Activated T-cell treated with anti-CD3 and anti-CD28 coated beads, Interleukin-2, amount 50 U/mL, for 24 hours (primary cell): ENCODE measurements at regions not wholly inside any gene's neighbourhood (a gene's known extent, or its start where the extent isn't known, plus 50 kb on each side); places are given as distances from the start of the nearest gene placed in this dataset.

Source experiments
- DNase-seq: peaks from one replicate; pipeline ENCODE4 v3.0.0-alpha.2; 2020
- H3K27ac Mint-ChIP-seq: 2 replicates; pipeline ENCODE4 v1.8.0; 2020; ENCODE audit warnings: mild to moderate bottlenecking, mixed read lengths
- H3K27me3 Mint-ChIP-seq: 2 replicates; pipeline ENCODE4 v1.8.0; 2020; ENCODE audit warnings: mixed read lengths
- H3K36me3 Mint-ChIP-seq: 2 replicates; pipeline ENCODE4 v1.8.0; 2020; ENCODE audit warnings: low read depth, mixed read lengths
- H3K4me1 Mint-ChIP-seq: 2 replicates; pipeline ENCODE4 v1.8.0; 2020; ENCODE audit warnings: low read depth, mixed read lengths
- H3K4me3 Mint-ChIP-seq: 2 replicates; pipeline ENCODE4 v1.8.0; 2020; ENCODE audit warnings: mild to moderate bottlenecking, moderate library complexity, mixed read lengths
- H3K9me3 Mint-ChIP-seq: 2 replicates; pipeline ENCODE4 v1.8.0; 2020; ENCODE audit warnings: mixed read lengths

DNA sequence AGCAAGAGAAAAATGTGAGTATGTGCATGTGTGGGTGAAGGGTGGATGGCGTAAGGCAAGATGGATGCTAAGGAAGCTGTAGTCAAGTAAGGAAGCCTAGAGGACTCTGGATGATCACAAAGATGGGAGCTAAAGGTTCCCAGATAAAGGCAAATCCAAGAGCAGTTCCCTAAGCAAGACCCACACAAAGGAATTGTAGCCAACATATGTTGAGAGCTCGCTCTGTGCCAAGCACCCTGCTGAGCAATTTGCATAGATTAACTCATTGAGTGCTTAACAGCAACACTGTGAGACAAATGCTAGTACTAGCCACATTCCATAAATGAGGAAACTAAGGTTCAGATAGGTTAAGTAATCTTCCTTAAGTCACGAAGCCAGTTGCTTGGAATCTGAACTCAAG lies 132.6 kb downstream of the C1D start:
- H3K9me3 Mint-ChIP-seq: no peaks in the 10 kb centered on the region
- H3K4me3 Mint-ChIP-seq: no peak overlapping the region
- DNase-seq: no peak
- H3K36me3 Mint-ChIP-seq: no peaks in the 10 kb centered on the region
- H3K27ac Mint-ChIP-seq: no peak overlapping the region
- no peaks in the 10 kb centered on the region for H3K4me1 Mint-ChIP-seq
- peaks cover 10% of the 10 kb centered on the region for H3K27me3 Mint-ChIP-seq

GRCh38 chr2:67936969-67937368 lies 125.8 kb downstream of the C1D start:
- Mint-ChIP-seq H3K36me3 (no peaks in the 10 kb centered on the region), H3K27ac (no peak overlapping the region), H3K9me3 (no peaks in the 10 kb centered on the region), H3K4me1 (no peaks in the 10 kb centered on the region), H3K27me3 (peaks cover 7% of the 10 kb centered on the region), H3K4me3 (no peak overlapping the region)
- DNase-seq: no peak

DNA sequence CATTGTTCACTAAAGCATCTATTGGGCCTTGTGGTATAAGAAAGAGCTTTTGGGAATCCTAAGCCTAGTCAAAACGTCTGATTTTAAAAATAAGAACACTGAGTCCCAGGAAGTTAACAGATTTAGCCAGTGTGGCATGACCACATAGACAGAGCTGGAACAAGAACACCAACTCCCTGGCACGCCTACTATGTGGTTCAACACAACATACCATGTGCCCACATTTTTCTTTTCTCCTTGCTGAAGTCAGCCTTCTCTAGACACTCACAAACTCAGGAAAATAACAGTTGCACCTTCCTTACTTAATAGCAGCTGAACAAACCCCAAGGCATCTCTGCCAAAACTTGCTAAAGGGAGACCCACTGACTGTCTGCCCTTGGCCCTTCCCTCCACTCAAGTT lies 124.8 kb downstream of the C1D start:
- Mint-ChIP-seq H3K27me3 (peaks cover 7% of the 10 kb centered on the region), H3K9me3 (peaks cover under 1% of the 10 kb centered on the region), H3K36me3 (no peaks in the 10 kb centered on the region), H3K4me3 (no peak overlapping the region), H3K4me1 (no peaks in the 10 kb centered on the region), H3K27ac (no peak overlapping the region)
- DNase-seq: no peak

DNA sequence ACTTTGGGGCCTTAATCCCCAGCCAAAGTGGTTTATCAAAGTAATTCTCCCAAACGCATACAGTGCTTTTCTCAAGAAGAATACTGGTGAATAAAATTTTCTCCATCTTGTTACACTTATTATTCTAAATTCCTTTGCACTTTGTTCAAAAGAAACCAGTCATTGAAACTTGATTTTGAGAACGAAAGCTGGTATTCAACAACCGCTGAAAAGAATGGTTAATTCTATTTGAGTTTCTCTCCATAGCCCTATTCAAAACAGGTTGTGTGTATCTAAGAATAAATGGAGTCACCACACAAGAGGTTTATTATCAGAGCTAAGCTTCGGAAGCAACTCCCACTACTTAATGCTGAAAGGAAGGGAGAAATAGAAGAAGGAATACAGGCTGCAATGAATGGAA lies 117.7 kb downstream of the C1D start:
- DNase-seq: no peak
- Mint-ChIP-seq H3K4me3 (no peak overlapping the region), H3K4me1 (peaks cover 3% of the 10 kb centered on the region), H3K27ac (no peak overlapping the region), H3K9me3 (peaks cover 4% of the 10 kb centered on the region), H3K36me3 (no peaks in the 10 kb centered on the region), H3K27me3 (peaks cover 7% of the 10 kb centered on the region)

DNA sequence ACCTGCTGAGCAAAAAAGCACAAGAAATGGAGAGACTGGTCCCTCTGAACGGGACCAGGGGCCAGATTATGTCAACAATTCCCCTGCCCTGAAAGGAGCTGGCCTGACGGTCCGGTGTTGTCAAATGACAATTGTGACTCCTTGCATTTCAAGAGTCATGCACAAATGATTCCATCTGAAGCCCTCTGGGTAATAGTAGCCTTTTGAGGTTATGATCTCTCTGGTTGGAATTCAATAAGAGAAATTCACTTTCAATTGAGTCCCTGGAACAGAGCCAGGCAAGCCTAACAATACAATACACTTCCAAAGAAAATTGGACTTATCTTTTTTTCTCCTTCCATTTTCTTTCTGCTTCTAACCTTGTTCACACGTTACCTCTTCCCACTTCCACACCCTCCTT lies 116.9 kb downstream of the C1D start:
- Mint-ChIP-seq H3K27me3 (peaks cover 7% of the 10 kb centered on the region), H3K4me1 (peaks cover 5% of the 10 kb centered on the region), H3K27ac (no peak overlapping the region), H3K4me3 (no peak overlapping the region), H3K9me3 (peaks cover 4% of the 10 kb centered on the region), H3K36me3 (no peaks in the 10 kb centered on the region)
- no peak for DNase-seq

DNA sequence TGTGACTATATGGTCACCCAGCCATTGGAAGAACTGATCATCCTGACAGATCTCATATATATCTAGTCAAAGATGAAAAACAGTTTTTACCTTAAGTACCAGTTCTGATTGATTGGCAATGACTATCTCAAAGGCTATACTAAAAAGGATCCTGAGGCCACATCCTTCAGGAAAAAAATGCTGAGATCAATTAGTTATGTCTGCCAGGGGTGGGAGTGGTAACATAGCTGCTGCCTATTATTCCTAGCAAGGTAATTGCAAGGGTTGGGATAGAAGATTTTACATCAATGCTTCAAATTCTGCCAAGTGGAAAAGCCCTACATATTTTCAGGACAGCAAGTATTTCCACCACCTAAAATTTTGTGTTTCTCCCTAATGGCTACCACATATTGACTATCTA lies 114.7 kb downstream of the C1D start:
- Mint-ChIP-seq H3K27me3 (peaks cover 7% of the 10 kb centered on the region), H3K27ac (no peak overlapping the region), H3K9me3 (peaks cover 4% of the 10 kb centered on the region), H3K4me3 (no peak overlapping the region), H3K4me1 (peaks cover 7% of the 10 kb centered on the region), H3K36me3 (no peaks in the 10 kb centered on the region)
- no peak for DNase-seq

GRCh38 chr2:67948506-67948905 lies 114.3 kb downstream of the C1D start:
- DNase-seq: no peak
- no peak overlapping the region for H3K4me3 Mint-ChIP-seq
- H3K9me3 Mint-ChIP-seq: no peaks in the 10 kb centered on the region
- H3K27me3 Mint-ChIP-seq: peaks cover 7% of the 10 kb centered on the region
- H3K4me1 Mint-ChIP-seq: peaks cover 7% of the 10 kb centered on the region
- no peak overlapping the region for H3K27ac Mint-ChIP-seq
- H3K36me3 Mint-ChIP-seq: no peaks in the 10 kb centered on the region

- Mint-ChIP-seq H3K9me3 (no peaks in the 10 kb centered on the region), H3K36me3 (no peaks in the 10 kb centered on the region), H3K27ac (no peak overlapping the region), H3K4me3 (no peak overlapping the region), H3K27me3 (peaks cover 12% of the 10 kb centered on the region), H3K4me1 (peaks cover 7% of the 10 kb centered on the region)
- no peak for DNase-seq
Observed at GRCh38 chr2:67950018-67950417, 112.8 kb downstream of the C1D start.

GRCh38 chr2:67950919-67951318 lies 111.9 kb downstream of the C1D start:
- H3K36me3 Mint-ChIP-seq: no peaks in the 10 kb centered on the region
- no peak overlapping the region for H3K4me3 Mint-ChIP-seq
- no peak overlapping the region for H3K27ac Mint-ChIP-seq
- no peaks in the 10 kb centered on the region for H3K9me3 Mint-ChIP-seq
- H3K27me3 Mint-ChIP-seq: peaks cover 17% of the 10 kb centered on the region
- H3K4me1 Mint-ChIP-seq: peaks cover 7% of the 10 kb centered on the region
- DNase-seq: no peak

DNA sequence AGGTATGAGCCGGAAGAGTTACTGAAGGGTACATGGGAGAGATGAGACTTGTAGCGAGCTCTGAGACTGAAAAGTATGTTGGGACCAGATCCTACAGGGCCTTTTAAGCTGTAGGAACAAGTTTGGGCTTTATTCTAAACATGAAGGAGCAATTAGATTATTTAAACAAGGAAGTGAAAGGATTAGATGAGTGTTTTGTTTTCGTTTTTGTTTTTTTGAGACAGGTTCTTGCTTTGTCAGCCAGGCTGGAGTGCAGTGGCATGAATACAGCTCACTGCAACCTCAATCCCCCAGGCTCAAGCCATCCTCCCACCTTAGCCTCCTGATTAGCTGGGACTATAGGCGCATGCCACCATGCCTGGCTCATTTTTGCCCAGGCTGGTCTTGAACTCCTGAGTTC lies 110.7 kb downstream of the C1D start:
- Mint-ChIP-seq H3K9me3 (peaks cover 3% of the 10 kb centered on the region), H3K36me3 (no peaks in the 10 kb centered on the region), H3K27me3 (peaks cover 17% of the 10 kb centered on the region), H3K4me1 (peaks cover 3% of the 10 kb centered on the region), H3K27ac (no peak overlapping the region), H3K4me3 (no peak overlapping the region)
- DNase-seq: no peak

GRCh38 chr2:67954093-67954748 lies 108.6 kb downstream of the C1D start:
- Mint-ChIP-seq H3K4me3 (no peak overlapping the region), H3K27me3 (peaks cover 14% of the 10 kb centered on the region), H3K4me1 (peaks cover 3% of the 10 kb centered on the region), H3K27ac (no peak overlapping the region), H3K36me3 (no peaks in the 10 kb centered on the region), H3K9me3 (peaks cover 3% of the 10 kb centered on the region)
- no peak for DNase-seq

DNA sequence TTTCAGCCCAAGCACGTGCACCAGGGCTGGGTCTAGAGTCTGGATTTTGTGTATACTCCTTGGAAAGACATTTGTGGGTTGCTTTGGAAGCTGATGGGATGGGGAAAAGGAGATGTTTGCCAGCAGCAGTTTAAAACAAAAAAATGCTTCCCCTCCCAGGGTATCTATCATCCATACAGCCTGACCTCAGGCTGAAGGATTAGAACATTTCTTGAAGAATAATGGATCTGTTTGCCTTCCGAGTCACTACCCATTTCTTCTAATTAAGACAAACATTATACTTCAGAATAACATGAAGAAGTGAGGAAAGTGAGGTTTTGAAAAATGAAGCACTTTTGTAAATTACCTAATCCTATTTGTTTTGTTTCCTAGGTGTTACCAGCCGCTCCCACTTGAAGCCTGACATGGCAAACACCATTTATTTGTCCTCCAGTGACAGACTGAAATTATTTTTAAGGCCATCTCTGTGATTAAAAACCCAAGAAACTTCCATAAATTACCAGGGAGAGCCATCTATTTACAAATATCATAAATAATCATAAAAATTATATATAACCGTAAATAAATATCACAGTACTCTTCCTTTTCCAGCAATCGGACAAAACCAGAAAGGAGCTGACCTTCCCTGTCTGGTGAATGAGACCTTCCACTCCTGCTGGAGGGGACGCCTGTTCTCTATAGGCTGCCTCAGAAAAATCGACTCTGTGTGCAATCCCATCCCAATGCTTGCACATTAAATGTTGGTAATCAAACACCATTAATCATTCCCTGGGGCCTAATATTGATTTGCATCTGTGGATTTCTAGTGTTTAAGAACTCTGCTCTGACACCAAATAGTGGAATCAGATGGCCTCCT lies 106.8 kb downstream of the C1D start:
- peaks cover 3% of the 10 kb centered on the region for H3K9me3 Mint-ChIP-seq
- H3K36me3 Mint-ChIP-seq: no peaks in the 10 kb centered on the region
- no peak for DNase-seq
- H3K27me3 Mint-ChIP-seq: peaks cover 22% of the 10 kb centered on the region
- H3K4me1 Mint-ChIP-seq: peaks cover 1% of the 10 kb centered on the region
- no peak overlapping the region for H3K27ac Mint-ChIP-seq
- no peak overlapping the region for H3K4me3 Mint-ChIP-seq

GRCh38 chr2:67965246-67965645 lies 97.6 kb downstream of the C1D start:
- H3K9me3 Mint-ChIP-seq: no peaks in the 10 kb centered on the region

GRCh38 chr2:67970071-67970470 lies 92.7 kb downstream of the C1D start:
- no peak for DNase-seq
- Mint-ChIP-seq H3K4me3 (no peak overlapping the region), H3K9me3 (no peaks in the 10 kb centered on the region), H3K27ac (no peak overlapping the region), H3K36me3 (no peaks in the 10 kb centered on the region), H3K4me1 (peaks cover under 1% of the 10 kb centered on the region), H3K27me3 (peaks cover 9% of the 10 kb centered on the region)

More at GRCh38 chr2:67965246-67965645, 97.6 kb downstream of the C1D start:
- H3K4me3 Mint-ChIP-seq: no peak overlapping the region
- no peaks in the 10 kb centered on the region for H3K4me1 Mint-ChIP-seq
- DNase-seq: no peak
- peaks cover 15% of the 10 kb centered on the region for H3K27me3 Mint-ChIP-seq
- H3K27ac Mint-ChIP-seq: no peak overlapping the region
- H3K36me3 Mint-ChIP-seq: no peaks in the 10 kb centered on the region

- DNase-seq: no peak
- no peak overlapping the region for H3K27ac Mint-ChIP-seq
- no peaks in the 10 kb centered on the region for H3K9me3 Mint-ChIP-seq
- H3K27me3 Mint-ChIP-seq: peaks cover 10% of the 10 kb centered on the region
- H3K4me3 Mint-ChIP-seq: no peak overlapping the region
- H3K4me1 Mint-ChIP-seq: peaks cover 2% of the 10 kb centered on the region
- H3K36me3 Mint-ChIP-seq: no peaks in the 10 kb centered on the region
Observed at GRCh38 chr2:67970542-67970941, 92.3 kb downstream of the C1D start.
